ENCODE measurements at regions not wholly inside any gene's neighbourhood (a gene's known extent, or its start where the extent isn't known, plus 50 kb on each side); places are given as distances from the start of the nearest gene placed in this dataset.

DNA sequence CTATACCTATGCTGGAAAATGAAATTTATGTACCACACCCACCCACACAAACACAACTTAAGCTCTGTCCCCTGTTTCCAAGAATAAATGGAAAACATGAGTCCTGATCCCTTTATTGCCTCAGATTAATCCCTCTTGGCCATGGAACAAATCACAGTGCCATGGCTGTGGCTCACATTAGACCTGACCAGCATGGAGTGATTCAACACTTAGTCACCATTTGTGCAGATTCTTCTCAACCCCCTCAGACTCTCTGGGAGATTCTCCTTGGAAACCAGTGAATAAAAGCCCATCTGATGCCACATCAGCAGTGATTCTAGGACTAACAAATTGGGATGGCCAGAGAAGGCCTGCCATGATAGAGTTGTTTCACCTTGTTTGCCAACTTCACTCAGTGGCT is 204.4 kb upstream of the TMEM72 start:
- TF ChIP-seq CTCF (IDR thresholded peaks at IDR 0.05) (no peak), POLR2A (IDR thresholded peaks at IDR 0.05) (no peak)

Data from thyroid gland (tissue), 4 donors.